Cardiac muscle cell (in vitro differentiated cells and primary cell): ENCODE measurements at regions not wholly inside any gene's neighbourhood (a gene's known extent, or its start where the extent isn't known, plus 50 kb on each side); places are given as distances from the start of the nearest gene placed in this dataset.

Experiments used
- DNase-seq, 2 donors: peaks; one replicate each; pipeline versions ENCODE4 v3.0.0 to v3.0.0-alpha.2; 2010 to 2017; ENCODE audit warnings: low read depth in 1 of 2, low spot score in 1 of 2
- H3K27ac ChIP-seq: fragments of 200-600 bp; sonication (generic); 2 replicates; pipeline ENCODE4 v1.5.1; 2016
- H3K27me3 ChIP-seq: fragments of 200-600 bp; sonication (generic); 2 replicates; pipeline ENCODE4 v1.6.0; 2016; ENCODE audit warnings: control low read depth
- H3K36me3 ChIP-seq: fragments of 200-600 bp; sonication (generic); 2 replicates; pipeline ENCODE4 v1.5.1; 2016; ENCODE audit warnings: control low read depth
- H3K4me1 ChIP-seq: fragments of 200-600 bp; sonication (generic); 2 replicates; pipeline ENCODE4 v1.8.1; 2017; ENCODE audit warnings: low read depth, mild to moderate bottlenecking, mixed run types
- H3K4me3 ChIP-seq: fragments of 200-600 bp; sonication (generic); 2 replicates; pipeline ENCODE4 v1.5.1; 2016; ENCODE audit warnings: mild to moderate bottlenecking
- H3K9me3 ChIP-seq: fragments of 200-600 bp; sonication (generic); 2 replicates; pipeline ENCODE4 v1.5.1; 2017; ENCODE audit warnings: low read depth, mild to moderate bottlenecking, control low read depth
- CTCF ChIP-seq: IDR thresholded peaks from 2 replicates; pipeline ENCODE4 v1.5.1; 2012; ENCODE audit warnings: low read depth, mild to moderate bottlenecking, low read length

- no peak for DNase-seq
- H3K27ac ChIP-seq: no peak overlapping the region
- no peaks in the 10 kb centered on the region for H3K4me1 ChIP-seq
- no peak for TF ChIP-seq CTCF
- H3K36me3 ChIP-seq: no peaks in the 10 kb centered on the region
- no peak overlapping the region for H3K4me3 ChIP-seq
- no peaks in the 10 kb centered on the region for H3K27me3 ChIP-seq
- H3K9me3 ChIP-seq: no peaks in the 10 kb centered on the region
These were observed 495.7 kb upstream of the TCF4 start for GRCh38 chr18:56083523-56084287.

GRCh38 chr18:56083097-56083521, 495.1 kb upstream of the TCF4 start:
- H3K27me3 ChIP-seq: no peaks in the 10 kb centered on the region
- DNase-seq: peak in 1 of 2 donors; percentile 88
- H3K4me1 ChIP-seq: no peaks in the 10 kb centered on the region
- no peaks in the 10 kb centered on the region for H3K9me3 ChIP-seq
- no peaks in the 10 kb centered on the region for H3K36me3 ChIP-seq
- no peak overlapping the region for H3K27ac ChIP-seq
- peak; percentile 32 for TF ChIP-seq CTCF
- H3K4me3 ChIP-seq: no peak overlapping the region

GRCh38 chr18:56076723-56077122, 488.7 kb upstream of the TCF4 start:
- Histone ChIP-seq H3K9me3 (no peaks in the 10 kb centered on the region), H3K27ac (no peak overlapping the region), H3K36me3 (no peaks in the 10 kb centered on the region), H3K4me3 (no peak overlapping the region), H3K4me1 (no peaks in the 10 kb centered on the region), H3K27me3 (no peaks in the 10 kb centered on the region)
- no peak for TF ChIP-seq CTCF
- no peak for DNase-seq

GRCh38 chr18:56068701-56069100, 480.7 kb upstream of the TCF4 start:
- H3K36me3 ChIP-seq: no peaks in the 10 kb centered on the region
- DNase-seq: no peak
- no peaks in the 10 kb centered on the region for H3K4me1 ChIP-seq
- H3K9me3 ChIP-seq: peaks cover 5% of the 10 kb centered on the region
- no peak for TF ChIP-seq CTCF
- H3K4me3 ChIP-seq: no peak overlapping the region
- no peaks in the 10 kb centered on the region for H3K27me3 ChIP-seq
- H3K27ac ChIP-seq: no peak overlapping the region

- Histone ChIP-seq H3K4me1 (no peaks in the 10 kb centered on the region), H3K27me3 (no peaks in the 10 kb centered on the region), H3K36me3 (no peaks in the 10 kb centered on the region), H3K27ac (no peak overlapping the region), H3K4me3 (no peak overlapping the region), H3K9me3 (peaks cover 5% of the 10 kb centered on the region)
- TF ChIP-seq CTCF: no peak
- DNase-seq: peak in 1 of 2 donors; percentile 53
These were observed 480.1 kb upstream of the TCF4 start for GRCh38 chr18:56067969-56068671.
